ENCODE measurements at regions not wholly inside any gene's neighbourhood (a gene's known extent, or its start where the extent isn't known, plus 50 kb on each side); places are given as distances from the start of the nearest gene placed in this dataset.

DNA sequence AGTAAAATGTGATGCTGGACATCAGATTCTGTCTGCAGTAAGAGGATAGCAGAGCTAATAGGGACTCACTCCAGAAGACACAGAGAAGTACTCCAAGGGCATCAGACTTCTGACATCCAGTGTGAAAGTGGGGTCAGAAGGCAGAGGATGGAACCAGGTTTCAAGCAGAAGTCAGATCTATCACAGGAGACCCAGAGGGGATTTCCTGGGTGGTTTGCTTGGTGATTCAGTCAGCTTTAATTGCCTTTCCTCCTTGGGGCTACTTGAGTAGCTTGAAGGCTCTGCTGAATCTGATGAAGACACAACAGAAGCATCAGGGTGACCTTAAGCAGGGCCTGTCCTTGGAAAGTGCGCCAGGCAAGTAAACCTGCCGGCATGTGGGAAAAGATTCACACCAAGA, 300.6 kb downstream of the COG6 start:
- TF ChIP-seq, protein P1, sequence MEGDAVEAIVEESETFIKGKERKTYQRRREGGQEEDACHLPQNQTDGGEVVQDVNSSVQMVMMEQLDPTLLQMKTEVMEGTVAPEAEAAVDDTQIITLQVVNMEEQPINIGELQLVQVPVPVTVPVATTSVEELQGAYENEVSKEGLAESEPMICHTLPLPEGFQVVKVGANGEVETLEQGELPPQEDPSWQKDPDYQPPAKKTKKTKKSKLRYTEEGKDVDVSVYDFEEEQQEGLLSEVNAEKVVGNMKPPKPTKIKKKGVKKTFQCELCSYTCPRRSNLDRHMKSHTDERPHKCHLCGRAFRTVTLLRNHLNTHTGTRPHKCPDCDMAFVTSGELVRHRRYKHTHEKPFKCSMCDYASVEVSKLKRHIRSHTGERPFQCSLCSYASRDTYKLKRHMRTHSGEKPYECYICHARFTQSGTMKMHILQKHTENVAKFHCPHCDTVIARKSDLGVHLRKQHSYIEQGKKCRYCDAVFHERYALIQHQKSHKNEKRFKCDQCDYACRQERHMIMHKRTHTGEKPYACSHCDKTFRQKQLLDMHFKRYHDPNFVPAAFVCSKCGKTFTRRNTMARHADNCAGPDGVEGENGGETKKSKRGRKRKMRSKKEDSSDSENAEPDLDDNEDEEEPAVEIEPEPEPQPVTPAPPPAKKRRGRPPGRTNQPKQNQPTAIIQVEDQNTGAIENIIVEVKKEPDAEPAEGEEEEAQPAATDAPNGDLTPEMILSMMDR (IDR thresholded peaks at IDR 0.05; ENCODE audit: insufficient read depth, low read depth, low read length), result no peak
- DNase-seq (ENCODE audit: low read depth), result no peak
- POLR2A ChIA-PET, result no interaction called here
- no peak overlapping the region for H3K4me3 ChIP-seq (ENCODE audit: low read depth, low read length)
- H3K36me3 ChIP-seq (ENCODE audit: control insufficient read depth, insufficient read depth, low read length), result no peaks in the 10 kb centered on the region
- CTCF ChIA-PET, result interaction anchor here (0.6 to 6.5 kb wide), 2 partner anchors 11 to 14 kb away, joined by 3 to 48 read pairs; no protein-coding TSS in a partner anchor
- H3K27me3 ChIP-seq (ENCODE audit: control insufficient read depth, insufficient read depth, low read length), result no peaks in the 10 kb centered on the region

DNA sequence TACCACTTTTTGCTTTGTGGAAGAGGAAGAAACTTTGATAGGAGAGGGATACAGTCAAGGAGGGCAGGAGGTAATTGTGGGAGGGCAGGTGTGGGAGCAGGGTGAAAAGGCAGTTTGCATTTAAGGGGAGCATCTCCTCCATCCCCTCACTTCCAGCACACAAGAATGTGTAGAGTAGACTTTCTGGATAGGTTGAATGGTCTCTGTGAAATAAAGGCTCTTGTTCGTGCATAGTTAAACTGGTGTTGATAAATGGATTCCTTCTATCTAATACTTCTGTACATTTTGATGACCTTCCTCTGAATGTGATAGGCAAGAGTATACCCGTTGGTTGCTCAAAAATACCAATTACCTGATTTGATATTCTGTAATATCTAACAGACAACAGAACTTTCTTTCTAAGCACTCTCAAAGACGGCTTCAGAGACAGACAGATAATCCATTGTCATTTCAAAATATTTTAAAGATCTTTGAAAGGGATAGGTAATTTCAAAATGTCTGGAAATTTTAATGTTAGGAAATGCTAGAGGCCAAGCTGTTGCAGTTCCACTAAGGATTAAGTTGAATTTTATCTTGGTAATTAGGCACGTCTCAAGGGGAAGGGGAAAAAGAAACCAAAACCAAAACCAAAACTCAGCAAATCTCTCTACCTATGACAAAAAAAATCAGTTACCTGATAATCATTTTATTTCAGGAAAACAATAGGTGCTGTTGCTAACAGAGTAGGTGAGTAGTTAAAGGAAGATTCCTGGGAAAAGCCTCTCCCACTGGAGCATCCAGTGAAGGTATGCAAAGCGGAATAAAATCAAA, 302.6 kb downstream of the COG6 start:
- TF ChIP-seq, protein P1 (IDR thresholded peaks at IDR 0.05; ENCODE audit: insufficient read depth, low read depth, low read length), result no peak
- ChIA-PET CTCF (interaction anchor here (0.9 to 1.5 kb wide), 3 partner anchors 13 to 153 kb away, joined by 3 to 5 read pairs (median 4); no protein-coding TSS in a partner anchor), POLR2A (no interaction called here)
- no peaks in the 10 kb centered on the region for H3K27me3 ChIP-seq (ENCODE audit: control insufficient read depth, insufficient read depth, low read length)
- H3K36me3 ChIP-seq (ENCODE audit: control insufficient read depth, insufficient read depth, low read length), result no peaks in the 10 kb centered on the region
- DNase-seq (ENCODE audit: low read depth), result no peak
- no peak overlapping the region for H3K4me3 ChIP-seq (ENCODE audit: low read depth, low read length)

DNA sequence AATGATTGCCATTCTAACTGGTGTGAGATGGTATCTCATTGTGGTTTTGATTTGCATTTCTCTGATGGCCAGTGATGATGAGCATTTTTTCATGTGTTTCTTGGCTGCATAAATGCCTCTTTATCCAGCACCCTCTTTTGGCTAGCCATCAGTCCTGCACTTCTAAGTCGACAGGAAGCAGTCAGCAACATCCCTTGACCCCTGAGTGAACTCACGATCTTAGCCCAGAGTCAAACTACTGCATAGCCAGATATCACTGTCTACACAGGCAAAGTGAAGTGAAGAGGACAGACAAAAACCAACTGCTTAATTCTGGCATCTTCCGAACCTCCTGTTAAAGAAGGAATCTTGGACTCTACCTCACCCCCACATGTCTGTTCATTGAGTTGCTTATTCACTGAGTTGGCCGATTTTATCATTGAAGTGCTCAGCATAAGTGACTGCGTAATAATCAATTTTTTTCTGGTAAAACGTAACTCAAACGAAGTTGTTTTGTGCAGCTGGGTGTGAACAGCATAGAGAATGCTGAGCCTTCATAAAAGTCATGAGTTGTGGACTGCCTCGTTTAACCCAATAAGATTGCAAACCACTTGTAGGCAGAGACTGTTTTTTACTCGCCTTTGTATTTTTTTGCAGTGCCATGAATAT, 304.2 kb downstream of the COG6 start:
- no peak for DNase-seq (ENCODE audit: low read depth)
- POLR2A ChIA-PET, result no interaction called here
- Histone ChIP-seq H3K36me3 (ENCODE audit: control insufficient read depth, insufficient read depth, low read length) (no peaks in the 10 kb centered on the region), H3K4me3 (ENCODE audit: low read depth, low read length) (no peak overlapping the region), H3K27me3 (ENCODE audit: control insufficient read depth, insufficient read depth, low read length) (no peaks in the 10 kb centered on the region)
- TF ChIP-seq, protein P1 (IDR thresholded peaks at IDR 0.05; ENCODE audit: insufficient read depth, low read depth, low read length), result no peak
- CTCF ChIA-PET, result no interaction called here

DNA sequence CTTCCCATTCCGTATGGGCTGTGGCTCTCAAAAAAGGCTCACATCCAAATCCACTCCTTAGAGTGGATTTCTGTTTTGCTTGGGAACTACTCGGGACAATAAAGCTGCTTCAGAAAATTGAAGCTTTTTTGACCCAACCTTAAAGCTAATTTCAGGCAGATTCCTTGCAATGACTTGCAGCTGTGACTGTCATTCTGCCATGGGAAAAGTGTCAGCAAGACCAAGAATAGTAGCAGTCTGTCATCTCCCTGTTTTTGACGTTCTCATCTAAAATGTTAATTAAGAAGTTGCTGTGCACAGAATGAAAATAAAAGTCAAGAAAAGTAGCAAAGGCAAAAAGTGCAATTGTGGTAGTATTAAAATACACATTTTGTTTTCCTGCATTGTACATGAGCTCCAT, 304.7 kb downstream of the COG6 start:
- CTCF ChIA-PET, result interaction anchor here (1.5 kb wide), 1 partner anchor 18 kb away, joined by 5 read pairs; no protein-coding TSS in a partner anchor
- TF ChIP-seq, protein P1 (IDR thresholded peaks at IDR 0.05; ENCODE audit: insufficient read depth, low read depth, low read length), result no peak
- Histone ChIP-seq H3K36me3 (ENCODE audit: control insufficient read depth, insufficient read depth, low read length) (no peaks in the 10 kb centered on the region), H3K4me3 (ENCODE audit: low read depth, low read length) (no peak overlapping the region), H3K27me3 (ENCODE audit: control insufficient read depth, insufficient read depth, low read length) (no peaks in the 10 kb centered on the region)
- DNase-seq (ENCODE audit: low read depth), result no peak
- POLR2A ChIA-PET, result no interaction called here

DNA sequence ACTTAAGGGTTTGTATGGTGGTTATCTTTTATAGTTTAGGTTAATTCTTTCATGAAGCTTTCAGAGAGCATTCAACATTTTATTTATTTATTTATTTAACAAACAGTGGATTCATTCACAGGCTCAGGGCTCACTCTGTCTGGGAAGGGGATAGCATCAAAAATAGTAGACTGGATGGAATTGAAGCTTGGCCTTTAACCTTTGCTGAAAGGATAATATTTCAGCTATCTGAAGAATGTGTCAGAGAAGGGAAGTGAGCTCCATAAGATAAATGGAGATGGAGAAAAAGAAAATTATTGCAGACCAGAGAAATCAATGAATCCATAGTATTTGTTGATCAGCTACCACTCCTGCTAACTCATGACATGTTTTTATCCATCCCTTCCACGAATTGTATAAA, 305.6 kb downstream of the COG6 start:
- DNase-seq (ENCODE audit: low read depth), result no peak
- H3K36me3 ChIP-seq (ENCODE audit: control insufficient read depth, insufficient read depth, low read length), result no peaks in the 10 kb centered on the region
- no peak overlapping the region for H3K4me3 ChIP-seq (ENCODE audit: low read depth, low read length)
- ChIA-PET CTCF (interaction anchor here (1.5 kb wide), 1 partner anchor 18 kb away, joined by 5 read pairs; no protein-coding TSS in a partner anchor), POLR2A (no interaction called here)
- no peaks in the 10 kb centered on the region for H3K27me3 ChIP-seq (ENCODE audit: control insufficient read depth, insufficient read depth, low read length)
- TF ChIP-seq, protein P1 (IDR thresholded peaks at IDR 0.05; ENCODE audit: insufficient read depth, low read depth, low read length), result no peak
